SU-DHL-6 (cell line): ENCODE measurements at regions not wholly inside any gene's neighbourhood (a gene's known extent, or its start where the extent isn't known, plus 50 kb on each side); places are given as distances from the start of the nearest gene placed in this dataset.

Experiments
- CTCF ChIP-seq: fragments of 200-600 bp; sonication (generic); IDR thresholded peaks from one replicate; pipeline ENCODE4 v1.5.1; 2017; ENCODE audit warnings: antibody characterized with exemption, mild to moderate bottlenecking, low read length, moderate library complexity; ENCODE audit not compliant: insufficient read depth, poor library complexity, severe bottlenecking
- EZH2phosphoT487 ChIP-seq: fragments of 200-600 bp; sonication (generic), shearing (Covaris generic); conservative IDR thresholded peaks from 2 replicates; pipeline ENCODE4 v1.6.1; 2018; ENCODE audit warnings: mild to moderate bottlenecking, antibody characterized with exemption, low read length, moderate library complexity, mixed read lengths

- TF ChIP-seq CTCF = no peak
- TF ChIP-seq EZH2phosphoT487 = no peak
These were observed 66.1 kb downstream of the KLF15 start for GRCh38 chr3:126291061-126291460.
